CD4-positive, alpha-beta T cell treated with Interleukin-2 at 100 ng/mL for 4 hours (primary cell): ENCODE measurements at regions not wholly inside any gene's neighbourhood (a gene's known extent, or its start where the extent isn't known, plus 50 kb on each side); places are given as distances from the start of the nearest gene placed in this dataset.
"Not testable (repeated sequence)": the region's sequence is repeated elsewhere in the genome, so short reads cannot be mapped to it uniquely, and the experiment has no call there.

ENCODE experiments used
- DNase-seq: peaks from one replicate; pipeline ENCODE4 v3.0.0-alpha.2; 2020; ENCODE audit warnings: low spot score

DNA sequence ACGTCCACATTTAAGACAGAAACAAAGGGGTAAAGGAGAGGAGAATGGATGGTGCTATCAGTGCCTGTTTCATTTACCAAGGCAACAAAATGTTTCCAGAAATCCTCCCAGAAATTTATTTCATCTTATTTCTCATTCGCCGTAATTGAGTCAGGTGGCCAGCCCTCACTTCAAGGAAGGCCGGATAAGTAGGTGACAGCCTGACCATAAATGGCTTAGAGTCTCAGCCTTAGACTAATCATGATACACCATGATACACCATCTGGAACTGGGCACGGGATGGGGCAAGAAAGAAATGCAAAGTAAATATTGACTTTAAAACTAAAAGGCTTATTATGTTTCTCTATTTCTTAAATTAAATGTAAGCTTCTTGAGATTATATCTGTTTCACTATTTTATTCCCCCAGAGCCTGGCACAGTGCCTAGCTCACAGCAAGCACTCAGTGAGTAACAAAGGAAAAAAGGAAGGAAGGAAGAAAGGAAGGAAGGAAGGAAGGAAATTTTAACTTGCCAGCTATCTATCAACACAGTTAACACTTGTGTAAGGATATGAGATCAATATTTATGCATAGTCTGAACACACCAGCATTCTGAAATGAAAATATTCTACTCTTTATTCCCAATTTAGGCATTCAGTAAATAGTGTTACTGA, 106.1 kb upstream of the FSCB start:
- DNase-seq: no peak

DNA sequence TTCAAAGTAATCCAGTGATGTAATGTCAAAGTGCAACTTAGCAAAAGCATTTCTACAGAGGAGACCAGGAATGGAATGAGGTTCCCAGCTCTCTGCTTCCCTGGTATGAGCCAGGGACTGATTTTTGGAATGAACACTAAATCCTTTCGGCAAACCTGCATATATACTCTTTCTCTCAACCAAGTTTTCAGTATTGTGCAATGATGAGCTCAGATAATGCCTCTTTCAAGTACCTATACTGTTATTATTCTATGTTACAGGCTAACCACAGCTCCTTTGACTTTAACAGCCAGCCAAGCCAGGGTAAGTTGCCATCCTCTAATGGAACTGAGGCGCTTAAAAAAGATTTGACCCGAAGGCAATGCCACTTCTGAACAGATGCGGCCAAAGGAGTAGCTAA, 104.9 kb upstream of the FSCB start:
- no peak for DNase-seq

DNA sequence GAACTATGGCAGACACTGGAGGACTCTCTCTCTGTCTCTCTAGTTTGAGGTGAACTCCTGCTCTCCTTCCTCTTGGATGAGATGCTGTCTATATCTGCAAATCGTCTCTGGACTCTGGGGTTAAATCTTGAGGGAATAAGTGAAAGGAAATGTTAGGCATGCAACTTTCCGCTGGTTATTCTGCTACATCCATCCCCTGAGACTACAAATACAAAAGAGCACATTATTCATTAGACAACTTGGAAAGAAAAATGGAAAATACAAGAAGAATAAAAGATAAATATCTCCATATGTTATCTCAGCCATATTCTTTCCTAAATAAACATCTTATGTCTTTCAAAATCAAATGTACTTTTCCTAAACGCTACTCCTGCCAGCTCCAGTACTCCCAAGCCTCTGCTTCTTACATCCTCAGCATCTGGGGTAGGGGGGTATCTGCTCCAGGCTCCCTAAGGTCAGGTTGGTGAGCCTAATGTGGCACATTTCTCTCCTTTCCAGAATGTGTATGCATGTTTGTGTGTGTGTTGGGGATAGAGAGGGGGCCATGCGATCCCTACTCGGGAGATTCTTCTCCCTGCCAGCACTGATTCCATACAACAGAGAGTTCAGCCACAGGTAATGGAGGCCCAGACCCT, 102.9 kb upstream of the FSCB start:
- DNase-seq: no peak

DNA sequence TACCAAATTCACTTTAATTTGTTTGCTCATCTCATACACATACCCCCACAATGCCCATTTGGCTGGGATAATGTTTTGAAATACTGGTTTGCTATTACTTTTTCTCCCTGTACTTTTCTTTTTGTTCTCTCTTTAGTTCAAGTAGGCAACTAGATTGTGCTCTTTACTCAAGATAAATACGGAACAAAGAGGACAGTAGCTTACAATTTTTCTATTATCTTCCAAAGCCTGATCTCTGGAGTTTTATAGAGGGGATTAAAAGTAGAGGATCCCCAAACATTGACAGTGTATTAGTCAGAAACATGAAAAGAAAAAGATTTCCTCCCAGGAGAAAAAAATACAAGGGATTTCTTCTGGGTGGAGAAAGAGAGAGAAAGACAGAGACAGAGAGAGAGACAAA, 102.1 kb upstream of the FSCB start:
- DNase-seq: no peak

DNA sequence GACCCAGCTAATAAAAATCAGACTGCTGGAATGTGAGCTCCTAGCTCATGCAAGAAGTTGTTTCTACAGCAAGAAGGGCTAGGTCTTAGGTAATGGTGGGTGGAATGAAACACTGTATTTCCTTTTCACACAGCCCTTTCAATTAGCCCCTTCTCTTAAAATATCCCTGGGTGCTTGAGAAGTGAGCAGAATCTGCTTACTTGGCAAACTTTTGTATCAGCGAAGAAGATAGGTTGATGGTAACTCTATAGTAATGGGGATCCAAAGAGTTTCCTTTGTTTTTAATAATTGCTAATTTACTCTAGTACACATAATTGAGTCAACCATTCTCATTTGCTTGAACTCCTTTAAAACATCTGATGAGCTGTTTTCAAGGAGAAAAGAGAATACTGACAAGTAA, 100.6 kb upstream of the FSCB start:
- DNase-seq: no peak

DNA sequence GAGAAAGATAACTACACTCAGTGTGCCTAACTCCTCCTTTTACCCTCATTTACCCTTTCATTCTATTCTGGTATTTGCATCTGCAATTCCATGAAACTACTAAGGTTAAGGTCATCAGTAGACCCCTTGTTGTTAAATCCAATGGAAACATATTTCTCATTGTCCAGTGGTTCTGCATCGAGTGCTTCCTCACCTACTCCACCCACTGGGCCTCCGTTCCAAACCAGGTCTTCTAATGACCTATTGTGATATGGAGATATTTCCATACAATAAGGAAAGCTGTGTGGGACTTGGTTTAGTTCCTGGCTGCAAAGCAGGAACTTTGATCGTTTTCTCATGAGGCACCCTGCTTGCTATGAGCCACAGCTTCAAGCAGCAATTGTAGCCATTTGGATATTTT, 99.5 kb upstream of the FSCB start:
- no peak for DNase-seq

DNA sequence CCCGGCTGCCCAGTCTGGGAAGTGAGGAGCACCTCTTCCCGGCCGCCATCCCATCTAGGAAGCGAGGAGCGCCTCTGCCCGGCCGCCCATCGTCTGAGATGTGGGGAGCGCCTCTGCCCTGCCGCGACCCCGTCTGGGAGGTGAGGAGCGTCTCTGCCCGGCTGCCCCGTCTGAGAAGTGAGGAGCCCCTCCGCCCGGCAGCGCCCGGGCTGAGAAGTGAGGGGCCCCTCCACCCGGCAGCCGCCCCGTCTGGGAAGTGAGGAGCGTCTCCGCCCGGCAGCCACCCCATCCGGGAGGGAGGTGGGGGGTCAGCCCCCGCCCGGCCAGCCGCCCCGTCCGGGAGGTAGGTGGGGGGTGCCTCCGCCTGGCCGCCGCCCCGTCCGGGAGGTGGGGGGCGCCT, 94.2 kb upstream of the FSCB start:
- not testable (repeated sequence) for DNase-seq

DNA sequence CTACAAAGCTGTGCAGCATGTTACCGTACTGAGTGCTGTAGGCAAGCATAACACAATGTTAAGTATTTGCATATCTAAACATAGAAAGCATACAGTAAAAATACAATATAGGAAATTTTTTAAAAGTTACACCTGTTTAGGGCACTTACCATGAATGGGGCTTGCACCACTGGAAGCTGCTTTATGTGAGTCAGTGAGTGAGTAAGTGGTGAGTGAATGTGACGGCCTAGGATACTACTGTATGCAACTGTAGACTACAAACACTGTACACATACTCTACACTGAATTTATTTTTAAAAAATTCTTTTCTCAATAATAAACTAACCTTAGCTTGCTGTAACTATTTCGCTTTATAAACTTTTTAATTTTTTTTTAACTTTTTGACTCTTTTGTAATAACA, 82.1 kb upstream of the FSCB start:
- DNase-seq: no peak

DNA sequence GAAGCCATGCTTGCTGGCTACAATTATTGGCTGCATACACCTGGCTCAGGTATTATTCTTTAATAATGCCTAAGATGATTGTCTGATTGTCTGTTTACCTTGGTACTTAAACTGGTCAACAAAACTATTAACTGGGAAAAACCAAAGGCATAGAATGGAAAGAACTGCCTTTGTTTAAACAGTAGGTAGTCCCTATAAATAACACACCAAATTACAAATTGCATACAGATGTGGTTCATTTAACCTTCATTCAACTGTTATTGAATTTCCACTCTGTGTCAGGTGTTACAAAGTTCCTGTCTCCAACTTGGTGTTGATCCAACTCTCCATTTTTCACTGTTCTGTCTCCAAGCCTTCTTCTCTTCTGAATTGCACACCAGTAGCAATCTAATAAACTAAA, 79.8 kb upstream of the FSCB start:
- no peak for DNase-seq

DNA sequence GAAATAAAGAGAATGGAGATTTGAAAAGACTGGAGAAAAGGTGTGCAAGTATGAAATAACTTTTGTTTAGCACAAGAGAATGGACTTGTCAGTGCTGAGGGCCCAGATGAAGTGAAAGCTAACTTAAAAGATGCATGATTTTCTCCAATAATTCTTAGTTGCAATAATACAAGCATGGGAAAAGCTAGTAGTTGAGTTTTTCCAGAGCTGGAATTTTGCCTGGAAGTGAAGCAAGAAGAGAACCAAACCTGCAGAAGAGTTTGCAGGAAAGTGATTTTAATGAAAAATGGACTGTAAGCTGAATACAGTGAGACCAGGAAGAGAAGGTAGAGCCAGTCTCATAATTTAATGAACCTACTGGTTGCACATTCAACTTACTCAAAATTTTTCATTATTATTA, 69.3 kb upstream of the FSCB start:
- DNase-seq: no peak

DNA sequence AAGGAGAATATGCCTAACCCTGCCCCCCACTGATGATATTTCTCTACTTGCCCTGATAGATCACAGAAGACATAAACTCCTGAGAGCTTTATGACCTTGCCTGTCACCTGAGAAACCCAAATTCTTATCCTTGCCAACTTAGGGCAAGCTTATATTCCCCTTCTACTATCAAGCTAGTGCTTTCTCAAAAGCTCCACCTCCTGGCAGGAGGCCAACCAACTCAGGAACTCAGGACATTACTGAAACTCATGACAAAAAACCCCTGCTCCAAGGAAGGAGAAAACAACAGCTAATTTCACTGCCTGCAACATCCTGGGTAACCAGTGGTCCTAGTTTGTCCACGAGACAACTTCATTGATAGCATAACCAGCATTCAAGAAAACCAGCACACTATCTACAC, 60.9 kb upstream of the FSCB start:
- DNase-seq: no peak

DNA sequence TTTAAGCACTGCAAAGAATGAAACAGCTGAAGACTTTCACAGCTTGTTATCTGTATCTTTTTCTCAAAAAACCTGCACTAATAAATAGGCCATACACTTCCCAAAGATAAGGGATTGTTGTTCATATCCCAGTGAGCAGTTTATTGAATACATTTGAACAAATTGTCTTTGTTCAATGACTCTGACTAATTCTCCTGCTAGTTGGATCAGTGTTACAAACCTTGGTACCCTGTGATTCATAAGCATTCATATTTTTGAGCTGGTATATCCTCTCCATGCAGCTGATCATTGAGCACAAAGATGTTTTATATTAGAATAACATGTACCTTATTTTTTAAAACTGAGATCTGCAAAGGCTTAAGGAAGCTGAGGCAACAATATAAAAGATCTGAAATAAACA, 58.9 kb upstream of the FSCB start:
- DNase-seq: no peak

DNA sequence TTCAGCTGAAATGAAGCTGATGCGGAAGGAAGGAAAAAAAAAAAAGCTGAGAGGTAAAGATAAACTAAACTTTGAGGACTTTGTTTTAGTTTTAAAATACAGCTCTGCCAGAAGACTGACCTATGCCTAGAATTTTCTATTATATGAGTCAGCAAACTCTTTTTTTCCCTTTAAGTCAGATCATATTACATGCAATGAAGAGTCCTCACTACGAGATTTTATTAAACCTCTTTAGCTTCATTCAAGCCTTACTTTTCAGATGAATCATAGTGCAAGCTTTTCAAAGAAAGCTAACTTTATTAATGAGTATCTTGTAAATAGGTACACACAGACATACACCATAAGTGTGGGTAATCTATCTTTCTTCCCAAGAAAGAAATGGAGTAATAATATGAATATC, 57.8 kb upstream of the FSCB start:
- no peak for DNase-seq
